ENCODE measurements at regions not wholly inside any gene's neighbourhood (a gene's known extent, or its start where the extent isn't known, plus 50 kb on each side); places are given as distances from the start of the nearest gene placed in this dataset.
"Not testable (repeated sequence)": the region's sequence is repeated elsewhere in the genome, so short reads cannot be mapped to it uniquely, and the experiment has no call there.

- DNase-seq = not testable (repeated sequence)
Observed at GRCh38 chr10:95137990-95138625, 55.9 kb upstream of the ACSM6 start.

- no peak for DNase-seq
Observed at GRCh38 chr10:95134490-95134889, 59.5 kb upstream of the ACSM6 start.

GRCh38 chr10:95133997-95134396, 60.0 kb upstream of the ACSM6 start:
- no peak for DNase-seq

- peak; percentile 5 to 27 for DNase-seq
Observed at GRCh38 chr10:95133016-95133752, 60.9 kb upstream of the ACSM6 start.

GRCh38 chr10:95130429-95130828, 61.1 kb upstream of the CYP2C8 start:
- DNase-seq = not testable (repeated sequence)

GRCh38 chr10:95125582-95125981, 56.3 kb upstream of the CYP2C8 start:
- no peak for DNase-seq

GRCh38 chr10:95122736-95123135, 53.4 kb upstream of the CYP2C8 start:
- no peak for DNase-seq

- no peak for DNase-seq
Observed at GRCh38 chr10:95121904-95122303, 52.6 kb upstream of the CYP2C8 start.

All from bone marrow (tissue), 2 donors.